ENCODE measurements at regions not wholly inside any gene's neighbourhood (a gene's known extent, or its start where the extent isn't known, plus 50 kb on each side); places are given as distances from the start of the nearest gene placed in this dataset.

DNA sequence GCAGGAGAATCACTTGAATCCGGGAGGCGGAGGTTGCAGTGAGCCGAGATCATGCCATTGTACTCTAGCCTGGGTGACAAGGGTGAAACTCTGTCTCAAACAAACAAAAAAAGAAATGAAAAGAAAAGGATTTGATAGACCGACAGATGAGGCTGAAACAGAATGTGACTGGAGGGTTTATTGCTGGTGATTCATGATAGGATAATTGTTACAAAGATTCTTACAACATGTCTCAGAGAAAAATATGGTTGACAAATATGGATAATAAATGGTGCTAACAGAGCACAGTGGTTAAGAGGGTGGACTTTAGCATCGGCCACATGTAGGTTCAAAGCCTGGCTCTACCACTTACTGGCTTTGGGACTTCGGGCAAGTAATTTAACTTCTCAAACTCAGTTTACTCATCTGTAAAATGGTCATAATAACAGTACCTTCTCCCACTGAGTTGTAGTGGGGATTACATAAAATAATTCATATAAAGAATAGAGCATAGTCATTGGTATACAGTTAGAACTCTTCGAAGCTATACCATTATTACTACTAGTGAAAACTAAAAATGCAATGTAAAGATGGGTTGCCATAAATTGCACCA lies 131.9 kb downstream of the MAP3K7 start:
- TF ChIP-seq, protein P1, sequence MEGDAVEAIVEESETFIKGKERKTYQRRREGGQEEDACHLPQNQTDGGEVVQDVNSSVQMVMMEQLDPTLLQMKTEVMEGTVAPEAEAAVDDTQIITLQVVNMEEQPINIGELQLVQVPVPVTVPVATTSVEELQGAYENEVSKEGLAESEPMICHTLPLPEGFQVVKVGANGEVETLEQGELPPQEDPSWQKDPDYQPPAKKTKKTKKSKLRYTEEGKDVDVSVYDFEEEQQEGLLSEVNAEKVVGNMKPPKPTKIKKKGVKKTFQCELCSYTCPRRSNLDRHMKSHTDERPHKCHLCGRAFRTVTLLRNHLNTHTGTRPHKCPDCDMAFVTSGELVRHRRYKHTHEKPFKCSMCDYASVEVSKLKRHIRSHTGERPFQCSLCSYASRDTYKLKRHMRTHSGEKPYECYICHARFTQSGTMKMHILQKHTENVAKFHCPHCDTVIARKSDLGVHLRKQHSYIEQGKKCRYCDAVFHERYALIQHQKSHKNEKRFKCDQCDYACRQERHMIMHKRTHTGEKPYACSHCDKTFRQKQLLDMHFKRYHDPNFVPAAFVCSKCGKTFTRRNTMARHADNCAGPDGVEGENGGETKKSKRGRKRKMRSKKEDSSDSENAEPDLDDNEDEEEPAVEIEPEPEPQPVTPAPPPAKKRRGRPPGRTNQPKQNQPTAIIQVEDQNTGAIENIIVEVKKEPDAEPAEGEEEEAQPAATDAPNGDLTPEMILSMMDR (conservative IDR thresholded peaks at IDR 0.05; ENCODE audit: low read length) = no peak
- TF ChIP-seq EZH2phosphoT487 (IDR thresholded peaks at IDR 0.05; ENCODE audit: borderline replicate concordance) = no peak

DNA sequence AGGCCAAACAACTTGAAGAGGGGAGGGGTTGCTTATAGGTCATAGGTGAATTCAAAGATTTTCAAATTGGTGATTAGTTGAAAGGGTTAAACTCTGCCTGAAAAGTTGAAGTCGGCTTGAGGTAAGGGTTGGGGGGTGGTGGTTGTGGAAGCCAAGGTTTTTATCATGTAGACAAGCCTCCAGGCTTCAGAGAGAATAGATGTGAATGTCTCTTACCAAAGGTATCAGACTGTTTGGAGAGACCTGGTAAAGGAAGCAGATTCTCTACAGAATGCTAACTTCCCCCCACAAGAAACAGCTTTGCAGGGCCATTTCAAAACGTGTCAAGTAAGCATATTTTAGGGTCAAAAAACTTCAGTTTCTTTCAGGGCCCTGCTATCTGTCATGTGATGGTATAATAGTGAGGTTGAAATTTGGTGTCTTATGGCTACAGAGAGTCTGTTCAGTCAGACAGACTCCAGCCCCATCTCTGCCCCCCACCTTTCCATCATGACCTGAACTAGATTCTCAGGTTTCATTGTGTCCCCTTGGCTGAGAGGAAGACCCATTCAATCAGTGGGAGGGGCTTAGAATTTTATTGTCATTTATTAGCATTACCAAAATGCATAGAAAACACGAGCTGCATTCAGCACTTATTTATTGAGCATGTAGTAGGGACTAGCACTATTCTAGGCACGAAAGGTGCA lies 136.5 kb downstream of the MAP3K7 start:
- H2AFZ ChIP-seq (ENCODE audit: low read length) = peak overlapping the region; percentile 11; the same call in 1 of the 2 replicates
- peaks cover 10% of the 10 kb centered on the region for H3K4me1 ChIP-seq (ENCODE audit: insufficient read depth, low read length, poor library complexity, severe bottlenecking)
- TF ChIP-seq EZH2phosphoT487 (IDR thresholded peaks at IDR 0.05; ENCODE audit: borderline replicate concordance) = no peak
- TF ChIP-seq, protein P1 (conservative IDR thresholded peaks at IDR 0.05; ENCODE audit: low read length) = no peak
- H4K20me1 ChIP-seq (ENCODE audit: insufficient read depth, low read length, poor library complexity, severe bottlenecking) = no peaks in the 10 kb centered on the region
- no peaks in the 10 kb centered on the region for H3K27me3 ChIP-seq (ENCODE audit: insufficient read depth, low read length, poor library complexity, severe bottlenecking)
- H3F3A ChIP-seq (ENCODE audit: low read depth) = no peaks in the 10 kb centered on the region
- H3K9ac ChIP-seq (ENCODE audit: low read depth, low read length, poor library complexity, severe bottlenecking) = no peak overlapping the region
- H3K9me2 ChIP-seq (replicated peaks; ENCODE audit: low read depth, low read length) = no peaks in the 10 kb centered on the region
- H3K4me2 ChIP-seq (ENCODE audit: low read depth, low read length, poor library complexity, severe bottlenecking) = no peak overlapping the region
- no peaks in the 10 kb centered on the region for H3K36me3 ChIP-seq (ENCODE audit: insufficient read depth, low read length)
- H3K9me3 ChIP-seq (ENCODE audit: insufficient read depth, low read depth, low read length) = no peaks in the 10 kb centered on the region
- no peaks in the 10 kb centered on the region for H3K79me2 ChIP-seq (ENCODE audit: insufficient read depth, low read length)
- no peak overlapping the region for H3K4me3 ChIP-seq (ENCODE audit: low read length, poor library complexity, severe bottlenecking)

More for the DNA sequence above, 131.9 kb downstream of the MAP3K7 start:
- H3K9ac ChIP-seq (ENCODE audit: low read depth, low read length, poor library complexity, severe bottlenecking) = no peak overlapping the region
- no peaks in the 10 kb centered on the region for H3K27me3 ChIP-seq (ENCODE audit: insufficient read depth, low read length, poor library complexity, severe bottlenecking)
- no peak overlapping the region for H2AFZ ChIP-seq (ENCODE audit: low read length)
- peaks cover 19% of the 10 kb centered on the region for H3K4me1 ChIP-seq (ENCODE audit: insufficient read depth, low read length, poor library complexity, severe bottlenecking)
- no peak overlapping the region for H3K4me2 ChIP-seq (ENCODE audit: low read depth, low read length, poor library complexity, severe bottlenecking)
- H3K79me2 ChIP-seq (ENCODE audit: insufficient read depth, low read length) = no peaks in the 10 kb centered on the region
- no peak overlapping the region for H3K4me3 ChIP-seq (ENCODE audit: low read length, poor library complexity, severe bottlenecking)
- no peaks in the 10 kb centered on the region for H3K36me3 ChIP-seq (ENCODE audit: insufficient read depth, low read length)
- no peaks in the 10 kb centered on the region for H4K20me1 ChIP-seq (ENCODE audit: insufficient read depth, low read length, poor library complexity, severe bottlenecking)
- H3K9me3 ChIP-seq (ENCODE audit: insufficient read depth, low read depth, low read length) = peaks cover 16% of the 10 kb centered on the region; the same call in 1 of the 2 replicates
- no peaks in the 10 kb centered on the region for H3K9me2 ChIP-seq (replicated peaks; ENCODE audit: low read depth, low read length)
- no peaks in the 10 kb centered on the region for H3F3A ChIP-seq (ENCODE audit: low read depth)

DNA sequence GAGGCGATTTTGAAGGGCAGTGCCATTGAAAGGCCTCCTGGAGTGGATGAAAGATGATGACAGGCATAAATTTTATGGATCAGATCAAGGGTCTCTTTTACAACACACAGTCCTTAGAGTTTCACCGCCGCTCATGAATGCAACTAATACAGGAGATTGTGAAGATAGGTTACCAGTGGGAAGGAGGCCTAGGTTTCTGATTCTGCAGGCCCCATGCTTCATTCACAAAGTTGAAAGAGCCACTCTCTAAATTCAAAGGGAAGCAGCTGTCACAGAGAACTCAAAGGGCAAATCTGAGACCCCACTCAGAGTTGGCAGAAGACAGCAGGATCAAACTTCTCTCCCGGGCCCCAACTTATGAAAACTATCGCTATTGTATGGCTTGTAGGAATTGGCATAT lies 137.6 kb downstream of the MAP3K7 start:
- no peak for TF ChIP-seq EZH2phosphoT487 (IDR thresholded peaks at IDR 0.05; ENCODE audit: borderline replicate concordance)
- TF ChIP-seq, protein P1 (conservative IDR thresholded peaks at IDR 0.05; ENCODE audit: low read length) = no peak
- Histone ChIP-seq H2AFZ (ENCODE audit: low read length) (no peak overlapping the region), H3K9ac (ENCODE audit: low read depth, low read length, poor library complexity, severe bottlenecking) (no peak overlapping the region), H3K4me1 (ENCODE audit: insufficient read depth, low read length, poor library complexity, severe bottlenecking) (peaks cover 21% of the 10 kb centered on the region), H3K4me3 (ENCODE audit: low read length, poor library complexity, severe bottlenecking) (no peak overlapping the region), H3K79me2 (ENCODE audit: insufficient read depth, low read length) (no peaks in the 10 kb centered on the region), H3K36me3 (ENCODE audit: insufficient read depth, low read length) (no peaks in the 10 kb centered on the region), H3K9me2 (replicated peaks; ENCODE audit: low read depth, low read length) (no peaks in the 10 kb centered on the region), H3K27me3 (ENCODE audit: insufficient read depth, low read length, poor library complexity, severe bottlenecking) (no peaks in the 10 kb centered on the region), H3K9me3 (ENCODE audit: insufficient read depth, low read depth, low read length) (no peaks in the 10 kb centered on the region), H3K4me2 (ENCODE audit: low read depth, low read length, poor library complexity, severe bottlenecking) (no peak overlapping the region), H4K20me1 (ENCODE audit: insufficient read depth, low read length, poor library complexity, severe bottlenecking) (no peaks in the 10 kb centered on the region), H3F3A (ENCODE audit: low read depth) (no peaks in the 10 kb centered on the region)
